Neural cell (in vitro differentiated cells): ENCODE measurements at regions not wholly inside any gene's neighbourhood (a gene's known extent, or its start where the extent isn't known, plus 50 kb on each side); places are given as distances from the start of the nearest gene placed in this dataset.

Experiments
- H2AFZ ChIP-seq: fragments of 200-600, 300-800 bp; sonication (generic), shearing (Covaris generic); 2 replicates; pipeline ENCODE4 v1.6.0; 2014; ENCODE audit warnings: low read depth, mild to moderate bottlenecking, antibody characterized with exemption, low read length, moderate library complexity
- H3F3A ChIP-seq: fragments of 200-600 bp; shearing (Covaris generic); 2 replicates; pipeline ENCODE4 v1.6.1; 2016; ENCODE audit warnings: mild to moderate bottlenecking, moderate library complexity, mixed read lengths, antibody characterized with exemption, low read length; ENCODE audit not compliant: insufficient read depth, poor library complexity, severe bottlenecking
- H3K27ac ChIP-seq: fragments of 200-600, 300-800 bp; sonication (generic), shearing (Covaris generic); 2 replicates; pipeline ENCODE4 v1.5.1; 2014; ENCODE audit warnings: mild to moderate bottlenecking, low read length, moderate library complexity
- H3K27me3 ChIP-seq: fragments of 300-800, 200-600 bp; sonication (generic), shearing (Covaris generic); 2 replicates; pipeline ENCODE4 v1.6.0; 2014; ENCODE audit warnings: mild to moderate bottlenecking, low read depth, low read length, moderate library complexity; ENCODE audit not compliant: insufficient read depth
- H3K36me3 ChIP-seq: fragments of 300-800, 200-600 bp; sonication (generic), shearing (Covaris generic); 2 replicates; pipeline ENCODE4 v1.5.1; 2014; ENCODE audit warnings: mild to moderate bottlenecking, antibody characterized with exemption, low read length, moderate library complexity; ENCODE audit not compliant: insufficient read depth
- H3K4me2 ChIP-seq: fragments of 300-800, 200-600 bp; sonication (generic), shearing (Covaris generic); 2 replicates; pipeline ENCODE4 v1.6.0; 2014; ENCODE audit warnings: mild to moderate bottlenecking, low read length
- H3K4me3 ChIP-seq: fragments of 300-800, 200-600 bp; sonication (generic), shearing (Covaris generic); 2 replicates; pipeline ENCODE4 v1.5.1; 2014; ENCODE audit warnings: mild to moderate bottlenecking, low read length, moderate library complexity
- H3K79me2 ChIP-seq: fragments of 200-600 bp; shearing (Covaris generic); replicated peaks from 2 replicates; pipeline ENCODE4 v1.6.0; 2014; ENCODE audit warnings: mild to moderate bottlenecking, low read length, moderate library complexity; ENCODE audit not compliant: insufficient read depth
- H3K9ac ChIP-seq: fragments of 300-800, 200-600 bp; sonication (generic), shearing (Covaris generic); 2 replicates; pipeline ENCODE4 v1.6.1; 2016; ENCODE audit warnings: mild to moderate bottlenecking, low read length, mixed read lengths
- H3K9me2 ChIP-seq: fragments of 200-600 bp; shearing (Covaris generic); 2 replicates; pipeline ENCODE4 v1.6.1; 2016; ENCODE audit warnings: mild to moderate bottlenecking, low read length, mixed read lengths; ENCODE audit not compliant: insufficient read depth
- H3K9me3 ChIP-seq: fragments of 200-600, 300-800 bp; sonication (generic), shearing (Covaris generic); 2 replicates; pipeline ENCODE4 v1.6.1; 2016; ENCODE audit warnings: mild to moderate bottlenecking, mixed run types, low read length, moderate library complexity, mixed read lengths
- H4K20me1 ChIP-seq: fragments of 200-600 bp; shearing (Covaris generic); 2 replicates; pipeline ENCODE4 v1.6.1; 2016; ENCODE audit warnings: mild to moderate bottlenecking, mixed run types; ENCODE audit not compliant: insufficient read depth
- CTCF ChIP-seq: fragments of 450-650 bp; IDR thresholded peaks from 2 replicates; pipeline ENCODE4 v1.5.1; 2014; ENCODE audit warnings: antibody characterized with exemption, mild to moderate bottlenecking, moderate library complexity; ENCODE audit not compliant: poor library complexity, severe bottlenecking
- EP300 ChIP-seq: fragments of 450-650 bp; conservative IDR thresholded peaks from 2 replicates; pipeline ENCODE4 v1.6.1; 2014; ENCODE audit warnings: antibody characterized with exemption, mild to moderate bottlenecking, moderate library complexity; ENCODE audit not compliant: poor library complexity, severe bottlenecking
- EZH2 ChIP-seq: fragments of 200-600, 300-800 bp; shearing (Covaris generic), sonication (generic); IDR thresholded peaks from 2 replicates; pipeline ENCODE4 v1.6.1; 2014; ENCODE audit warnings: antibody characterized with exemption, low read length, borderline replicate concordance, mild to moderate bottlenecking; ENCODE audit not compliant: insufficient read depth, poor library complexity, severe bottlenecking
- MXI1 ChIP-seq: fragments of 450-650 bp; conservative IDR thresholded peaks from 2 replicates; pipeline ENCODE4 v1.6.1; 2014; ENCODE audit warnings: antibody characterized with exemption, mild to moderate bottlenecking; ENCODE audit not compliant: poor library complexity, severe bottlenecking
- POLR2AphosphoS5 ChIP-seq: IDR thresholded peaks from 2 replicates; pipeline ENCODE4 v1.6.1; 2012
- RAD21 ChIP-seq: fragments of 450-650 bp; conservative IDR thresholded peaks from 2 replicates; pipeline ENCODE4 v1.6.1; 2014; ENCODE audit warnings: antibody characterized with exemption, mild to moderate bottlenecking, moderate library complexity
- SMC3 ChIP-seq: fragments of 450-650 bp; conservative IDR thresholded peaks from 2 replicates; pipeline ENCODE4 v1.6.1; 2014; ENCODE audit warnings: antibody characterized with exemption, mild to moderate bottlenecking, moderate library complexity; ENCODE audit not compliant: poor library complexity
- TAF1 ChIP-seq: IDR thresholded peaks from 2 replicates; pipeline ENCODE4 v1.6.1; 2012; ENCODE audit warnings: low read depth
- TF ChIP-seq, protein P1 (sequence below): IDR thresholded peaks from 2 replicates; pipeline ENCODE4 v1.6.1; 2012; ENCODE audit warnings: borderline replicate concordance

DNA sequence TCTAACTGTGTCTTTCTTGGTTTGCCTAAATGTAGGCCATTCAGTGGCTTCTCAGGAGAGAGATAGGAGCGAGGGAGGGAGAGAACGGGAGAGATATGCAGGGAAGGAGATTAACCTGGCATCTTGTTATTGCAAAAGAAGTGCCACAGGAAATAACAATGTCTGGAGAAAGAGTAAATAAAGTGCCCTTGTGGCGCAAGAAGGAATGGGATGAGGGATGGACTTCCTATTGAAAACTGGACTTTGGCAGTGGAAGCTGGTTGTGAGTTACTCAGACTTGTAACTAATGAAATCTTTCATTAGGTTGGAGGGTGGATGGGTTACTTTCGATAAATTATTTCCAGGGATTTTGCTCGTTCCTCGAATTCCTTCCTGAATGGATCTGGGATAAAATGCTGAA, 136.1 kb downstream of the LACC1 start:
- Histone ChIP-seq H2AFZ (no peak overlapping the region), H3K9ac (no peak overlapping the region), H3F3A (no peaks in the 10 kb centered on the region), H3K4me3 (no peak overlapping the region), H3K27ac (no peak overlapping the region), H4K20me1 (no peaks in the 10 kb centered on the region), H3K9me2 (no peaks in the 10 kb centered on the region), H3K27me3 (no peaks in the 10 kb centered on the region), H3K36me3 (no peaks in the 10 kb centered on the region), H3K9me3 (no peaks in the 10 kb centered on the region), H3K4me2 (no peak overlapping the region), H3K79me2 (no peaks in the 10 kb centered on the region)
- TF ChIP-seq TAF1 (no peak), RAD21 (no peak), EZH2 (no peak), SMC3 (no peak), MXI1 (no peak), EP300 (no peak), CTCF (no peak), POLR2AphosphoS5 (no peak)
- TF ChIP-seq, protein P1, sequence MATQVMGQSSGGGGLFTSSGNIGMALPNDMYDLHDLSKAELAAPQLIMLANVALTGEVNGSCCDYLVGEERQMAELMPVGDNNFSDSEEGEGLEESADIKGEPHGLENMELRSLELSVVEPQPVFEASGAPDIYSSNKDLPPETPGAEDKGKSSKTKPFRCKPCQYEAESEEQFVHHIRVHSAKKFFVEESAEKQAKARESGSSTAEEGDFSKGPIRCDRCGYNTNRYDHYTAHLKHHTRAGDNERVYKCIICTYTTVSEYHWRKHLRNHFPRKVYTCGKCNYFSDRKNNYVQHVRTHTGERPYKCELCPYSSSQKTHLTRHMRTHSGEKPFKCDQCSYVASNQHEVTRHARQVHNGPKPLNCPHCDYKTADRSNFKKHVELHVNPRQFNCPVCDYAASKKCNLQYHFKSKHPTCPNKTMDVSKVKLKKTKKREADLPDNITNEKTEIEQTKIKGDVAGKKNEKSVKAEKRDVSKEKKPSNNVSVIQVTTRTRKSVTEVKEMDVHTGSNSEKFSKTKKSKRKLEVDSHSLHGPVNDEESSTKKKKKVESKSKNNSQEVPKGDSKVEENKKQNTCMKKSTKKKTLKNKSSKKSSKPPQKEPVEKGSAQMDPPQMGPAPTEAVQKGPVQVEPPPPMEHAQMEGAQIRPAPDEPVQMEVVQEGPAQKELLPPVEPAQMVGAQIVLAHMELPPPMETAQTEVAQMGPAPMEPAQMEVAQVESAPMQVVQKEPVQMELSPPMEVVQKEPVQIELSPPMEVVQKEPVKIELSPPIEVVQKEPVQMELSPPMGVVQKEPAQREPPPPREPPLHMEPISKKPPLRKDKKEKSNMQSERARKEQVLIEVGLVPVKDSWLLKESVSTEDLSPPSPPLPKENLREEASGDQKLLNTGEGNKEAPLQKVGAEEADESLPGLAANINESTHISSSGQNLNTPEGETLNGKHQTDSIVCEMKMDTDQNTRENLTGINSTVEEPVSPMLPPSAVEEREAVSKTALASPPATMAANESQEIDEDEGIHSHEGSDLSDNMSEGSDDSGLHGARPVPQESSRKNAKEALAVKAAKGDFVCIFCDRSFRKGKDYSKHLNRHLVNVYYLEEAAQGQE, result no peak

GRCh38 chr13:44017756-44018309, 138.1 kb downstream of the LACC1 start:
- Histone ChIP-seq H3K9ac (no peak overlapping the region), H2AFZ (no peak overlapping the region), H3K79me2 (no peaks in the 10 kb centered on the region), H3K36me3 (no peaks in the 10 kb centered on the region), H3K27me3 (no peaks in the 10 kb centered on the region), H3K4me3 (no peak overlapping the region), H3K4me2 (no peak overlapping the region), H4K20me1 (no peaks in the 10 kb centered on the region), H3K9me3 (no peaks in the 10 kb centered on the region), H3F3A (no peaks in the 10 kb centered on the region), H3K27ac (no peak overlapping the region), H3K9me2 (no peaks in the 10 kb centered on the region)
- TF ChIP-seq MXI1, result no peak
- no peak for TF ChIP-seq EP300
- TF ChIP-seq CTCF, result no peak
- TF ChIP-seq SMC3, result no peak
- no peak for TF ChIP-seq POLR2AphosphoS5
- TF ChIP-seq TAF1, result no peak
- no peak for TF ChIP-seq EZH2
- TF ChIP-seq, protein P1, result no peak
- TF ChIP-seq RAD21, result no peak
